Spleen (tissue), 11 donors: ENCODE measurements at regions not wholly inside any gene's neighbourhood (a gene's known extent, or its start where the extent isn't known, plus 50 kb on each side); places are given as distances from the start of the nearest gene placed in this dataset.

ENCODE experiments used
- DNase-seq: peaks from one replicate; pipeline ENCODE4 v3.0.0-alpha.2; 2020
- H3K27ac ChIP-seq, 8 donors: fragments of 200-600 bp; sonication (generic) in 7 of 8; 1 replicate in 4 of 8; 2 replicates in 4 of 8; pipeline versions ENCODE4 v1.5.0 to v1.8.0; 2016 to 2021; ENCODE audit warnings: inconsistent platforms in 4 of 8, mild to moderate bottlenecking in 4 of 8, moderate library complexity in 1 of 8
- H3K27me3 ChIP-seq, 7 donors: fragments of 200-600 bp; sonication (generic) in 6 of 7; replicated peaks in 1 of 7; 1 replicate in 4 of 7; 2 replicates in 3 of 7; pipeline versions ENCODE4 v1.5.0 to v1.8.0; 2016 to 2021; ENCODE audit warnings: inconsistent platforms in 3 of 7, mild to moderate bottlenecking in 1 of 7
- H3K36me3 ChIP-seq, 6 donors: fragments of 200-600 bp; sonication (generic) in 5 of 6; 1 replicate in 4 of 6; 2 replicates in 2 of 6; pipeline versions ENCODE4 v1.5.0 to v1.8.0; 2016 to 2021; ENCODE audit warnings: inconsistent platforms in 2 of 6
- H3K4me1 ChIP-seq, 6 donors: fragments of 200-600 bp; sonication (generic) in 5 of 6; 1 replicate in 3 of 6; 2 replicates in 3 of 6; pipeline versions ENCODE4 v1.5.0 to v1.8.0; 2016 to 2021; ENCODE audit warnings: inconsistent platforms in 3 of 6
- H3K4me3 ChIP-seq, 8 donors: fragments of 200-600 bp; sonication (generic) in 7 of 8; 1 replicate in 4 of 8; 2 replicates in 4 of 8; pipeline versions ENCODE4 v1.5.0 to v1.8.0; 2016 to 2021; ENCODE audit warnings: inconsistent platforms in 4 of 8, mild to moderate bottlenecking in 4 of 8, moderate library complexity in 2 of 8
- H3K9me3 ChIP-seq, 8 donors: fragments of 200-600 bp; sonication (generic) in 7 of 8; 1 replicate in 4 of 8; 2 replicates in 4 of 8; pipeline versions ENCODE4 v1.5.0 to v1.8.0; 2016 to 2021; ENCODE audit warnings: inconsistent platforms in 4 of 8
- CTCF ChIP-seq, 11 experiments: fragments of 200-600 bp in 7 of 11; fragments of 450-650 bp in 4 of 11; sonication (generic) in 4 of 11; IDR thresholded peaks in 8 of 11; conservative IDR thresholded peaks in 3 of 11; 1 replicate in 7 of 11; 2 replicates in 4 of 11; pipeline versions ENCODE4 v1.4.0 to v1.8.0; 2016 to 2021; ENCODE audit warnings: antibody characterized with exemption in 11 of 11, inconsistent platforms in 4 of 11, mild to moderate bottlenecking in 1 of 11
- POLR2A ChIP-seq, 3 donors: fragments of 450-650 bp; IDR thresholded peaks; one replicate each; pipeline ENCODE4 v1.5.1; 2017; ENCODE audit warnings: antibody characterized with exemption in 3 of 3, mild to moderate bottlenecking in 1 of 3
- POLR2AphosphoS5 ChIP-seq, 3 donors: sonication (generic); formaldehyde crosslinking; IDR thresholded peaks; one replicate each; pipeline ENCODE4 v1.5.1; 2017; ENCODE audit warnings: antibody characterized with exemption in 3 of 3
- WGBS, 5 donors: extraction: QIAGEN DNeasy Blood & Tissue Kit in 3 of 5; methylation state at CpG; one replicate each; pipeline versions ENCODE4 v1.1.5 to v1.1.7; 2013 to 2018; 5-methylcytosine and 5-hydroxymethylcytosine counted together
- intact Hi-C: fragments of 100-400 bp; cut with DNase I; formaldehyde crosslinking; loops from one replicate; pipeline ENCODE4 v1.15.0; 2023; ENCODE audit warnings: low total_unique reads
- donor health status: healthy with polysubstance abuse.
- donor health status: DM: no; HTN: no; CAD: no; lungs with moderate emphysema.
- donor health status: DM: no; HTN: no; CAD: no.
- donor health status: Bipolar disorder and iron deficiency.
- donor health status: healthy.
- donor health status: DM: no; HTN: no; CAD: no.
- donor health status: DM: yes; HTN: yes; CAD: no.

GRCh38 chr3:31191354-31191753, 296.9 kb upstream of the GADL1 start:
- TF ChIP-seq POLR2A (IDR thresholded peaks at IDR 0.05) (no peak), POLR2AphosphoS5 (IDR thresholded peaks at IDR 0.05) (no peak), CTCF (IDR thresholded peaks at IDR 0.05 in 8 of 11, conservative IDR thresholded peaks at IDR 0.05 in 3 of 11) (no peak)
- WGBS, 5 donors = 75 to 93% (median 83%) methylated on average over 6 of the region's 6 CpGs
- no peaks in the 10 kb centered on the region for H3K36me3 ChIP-seq
- no peak overlapping the region for H3K4me3 ChIP-seq
- H3K27ac ChIP-seq = no peak overlapping the region
- no peaks in the 10 kb centered on the region for H3K9me3 ChIP-seq
- no peaks in the 10 kb centered on the region for H3K4me1 ChIP-seq
- H3K27me3 ChIP-seq = no peaks in the 10 kb centered on the region
- intact Hi-C loops = no loop called here
- DNase-seq = no peak

GRCh38 chr3:31193429-31193828, 299.0 kb upstream of the GADL1 start:
- WGBS, 5 donors = 88 to 97% (median 92%) methylated on average over 2 of the region's 2 CpGs
- H3K36me3 ChIP-seq = no peaks in the 10 kb centered on the region
- no peaks in the 10 kb centered on the region for H3K9me3 ChIP-seq
- no peak overlapping the region for H3K27ac ChIP-seq
- intact Hi-C loops = no loop called here
- TF ChIP-seq CTCF (IDR thresholded peaks at IDR 0.05 in 8 of 11, conservative IDR thresholded peaks at IDR 0.05 in 3 of 11) (no peak), POLR2A (IDR thresholded peaks at IDR 0.05) (no peak), POLR2AphosphoS5 (IDR thresholded peaks at IDR 0.05) (no peak)
- H3K4me3 ChIP-seq = no peak overlapping the region
- H3K4me1 ChIP-seq = no peaks in the 10 kb centered on the region
- no peak for DNase-seq
- no peaks in the 10 kb centered on the region for H3K27me3 ChIP-seq

- WGBS, 5 donors = 92 to 100% (median 95%) methylated on average over 1 of the region's 1 CpG
- H3K27me3 ChIP-seq = no peaks in the 10 kb centered on the region
- DNase-seq = no peak
- intact Hi-C loops = no loop called here
- H3K36me3 ChIP-seq = no peaks in the 10 kb centered on the region
- no peak for TF ChIP-seq POLR2AphosphoS5 (IDR thresholded peaks at IDR 0.05)
- no peak for TF ChIP-seq CTCF (IDR thresholded peaks at IDR 0.05 in 8 of 11, conservative IDR thresholded peaks at IDR 0.05 in 3 of 11)
- no peaks in the 10 kb centered on the region for H3K4me1 ChIP-seq
- H3K27ac ChIP-seq = no peak overlapping the region
- H3K4me3 ChIP-seq = no peak overlapping the region
- H3K9me3 ChIP-seq = no peaks in the 10 kb centered on the region
Measured at GRCh38 chr3:31193871-31194270, 299.4 kb upstream of the GADL1 start.

- no peak for TF ChIP-seq POLR2AphosphoS5 (IDR thresholded peaks at IDR 0.05)
- no peak for TF ChIP-seq CTCF (IDR thresholded peaks at IDR 0.05 in 8 of 11, conservative IDR thresholded peaks at IDR 0.05 in 3 of 11)
- no peak for TF ChIP-seq POLR2A (IDR thresholded peaks at IDR 0.05)
- H3K9me3 ChIP-seq = no peaks in the 10 kb centered on the region
- H3K36me3 ChIP-seq = no peaks in the 10 kb centered on the region
- no peak overlapping the region for H3K4me3 ChIP-seq
- H3K27ac ChIP-seq = no peak overlapping the region
- H3K4me1 ChIP-seq = no peaks in the 10 kb centered on the region
- no peak for DNase-seq
- H3K27me3 ChIP-seq = no peaks in the 10 kb centered on the region
- intact Hi-C loops = no loop called here
Measured at GRCh38 chr3:31196261-31196660, 301.8 kb upstream of the GADL1 start.
